ENCODE measurements at regions not wholly inside any gene's neighbourhood (a gene's known extent, or its start where the extent isn't known, plus 50 kb on each side); places are given as distances from the start of the nearest gene placed in this dataset.

DNA sequence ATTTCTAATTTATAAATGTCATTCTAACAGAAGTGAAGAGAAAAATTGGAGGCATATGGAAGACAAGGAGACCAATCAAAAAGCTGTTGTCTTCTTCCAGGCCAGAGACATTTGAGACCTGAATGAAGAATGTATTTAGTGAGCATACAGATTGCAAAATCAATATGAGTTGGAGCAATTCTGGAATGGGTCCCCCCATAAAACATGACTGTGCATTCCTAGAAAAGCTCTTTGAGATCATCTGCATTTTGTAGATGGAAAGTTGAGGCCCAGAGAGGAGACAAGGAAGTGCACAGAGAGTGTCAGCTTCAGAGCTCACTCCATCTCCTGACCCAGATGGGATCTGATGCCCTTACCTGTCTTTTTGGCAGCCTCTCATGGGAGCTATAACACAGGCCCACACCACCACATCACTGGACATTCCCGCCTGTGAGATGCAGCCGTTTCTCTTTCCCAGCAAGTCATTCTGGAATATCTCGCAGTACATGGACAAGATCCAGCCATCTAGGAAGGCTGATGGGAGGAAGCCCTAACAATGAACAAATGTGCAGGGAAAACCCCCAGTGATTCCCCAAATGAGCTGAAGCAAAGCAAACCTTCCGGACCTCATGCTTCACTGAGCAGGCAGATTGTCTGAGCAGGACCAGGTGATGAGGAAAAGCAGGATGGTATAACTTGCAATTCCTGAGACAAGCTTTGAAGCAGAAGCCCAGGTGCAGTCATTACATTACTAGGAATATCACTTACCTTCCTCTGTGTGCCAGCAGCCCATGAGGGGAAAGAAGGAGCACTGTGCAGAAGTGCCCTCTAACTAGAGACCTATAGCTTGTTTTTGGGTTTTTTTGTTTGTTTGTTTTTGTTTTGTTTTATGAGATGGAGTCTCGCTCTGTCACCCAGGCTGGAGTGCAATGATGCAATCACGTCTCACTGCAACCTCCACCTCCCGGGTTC lies 445.6 kb downstream of the PLPP3 start:
- POLR2A ChIA-PET, result no interaction called here
- DNase-seq (ENCODE audit: low read depth in 1 of 2, low spot score in 1 of 2), result no peak
- Histone ChIP-seq H3K9me3 (no peaks in the 10 kb centered on the region), H3K4me1 (peaks cover 9% of the 10 kb centered on the region; the same call in 2 of the 3 replicates), H3K4me3 (no peak overlapping the region), H3K4me2 (no peak overlapping the region), H3K27ac (no peak overlapping the region)
- TF ChIP-seq NFE2L2 (conservative IDR thresholded peaks at IDR 0.05; ENCODE audit: low read length) (peak; percentile 36), CEBPB (IDR thresholded peaks at IDR 0.05) (no peak), GATA3 (IDR thresholded peaks at IDR 0.05; ENCODE audit: borderline replicate concordance) (no peak), ZC3H11A (IDR thresholded peaks at IDR 0.05) (no peak)
- FAIRE-seq, result no peak
- WGBS (ENCODE audit: missing lambda C conversion rate), result 88% methylated on average over 7 of the region's 7 CpGs
- no peak for ATAC-seq
- CTCF ChIA-PET, result interaction anchor here (0.5 to 1.2 kb wide), 3 partner anchors 9 to 856 kb away, joined by 3 read pairs; no protein-coding TSS in a partner anchor

DNA sequence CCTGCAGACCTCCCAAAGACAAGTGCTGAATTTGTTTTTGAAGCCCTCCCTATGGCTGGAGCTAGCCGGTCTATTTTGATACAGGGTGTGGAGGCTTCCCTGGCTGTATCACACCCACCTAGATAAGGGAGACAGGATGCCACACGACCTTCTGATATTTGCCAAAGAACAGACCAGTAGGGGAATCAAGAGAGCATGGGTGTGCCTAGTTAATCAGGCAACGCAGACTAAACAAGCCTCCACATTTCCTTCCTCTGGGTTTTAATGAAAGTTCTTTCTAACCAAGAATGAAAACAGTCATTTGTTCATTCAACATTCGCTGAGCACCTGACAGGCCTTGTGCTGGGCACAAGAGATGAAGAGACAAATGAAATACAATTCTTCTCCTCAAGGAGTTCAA lies 446.8 kb downstream of the PLPP3 start:
- POLR2A ChIA-PET, result no interaction called here
- WGBS (ENCODE audit: missing lambda C conversion rate), result 59% methylated on average over 4 of the region's 4 CpGs

DNA sequence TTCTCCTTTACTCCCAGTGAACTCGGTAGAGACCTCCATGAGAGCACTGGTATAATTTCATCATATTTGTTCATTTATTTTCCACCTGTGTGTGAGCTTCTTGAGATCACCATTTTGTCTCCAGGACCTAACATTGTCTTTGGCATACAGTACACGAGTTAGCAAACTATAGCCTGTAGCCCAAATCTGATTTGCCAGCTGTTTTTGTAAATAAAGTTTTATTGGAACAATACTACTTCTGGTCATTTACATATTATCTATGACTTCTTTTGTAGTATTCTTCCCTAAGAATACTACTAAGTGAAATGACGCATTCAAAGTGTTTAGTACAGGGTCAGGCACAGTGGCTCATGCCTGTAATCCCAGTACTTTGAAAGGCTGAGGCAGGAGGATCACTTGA lies 449.5 kb downstream of the PLPP3 start:
- 48% methylated on average over 3 of the region's 3 CpGs for WGBS (ENCODE audit: missing lambda C conversion rate)
- DNase-seq (ENCODE audit: low read depth in 1 of 2, low spot score in 1 of 2) (no peak), FAIRE-seq (no peak), ATAC-seq (no peak)
- Histone ChIP-seq H3K4me1 (no peaks in the 10 kb centered on the region), H3K4me2 (no peak overlapping the region), H3K9me3 (no peaks in the 10 kb centered on the region), H3K27ac (no peak overlapping the region), H3K4me3 (no peak overlapping the region)
- ChIA-PET CTCF (no interaction called here), POLR2A (no interaction called here)
- TF ChIP-seq TP53 (CRISPR knock-in tag; IDR thresholded peaks at IDR 0.05), result no peak
- no peak for TF ChIP-seq NFE2L2 (conservative IDR thresholded peaks at IDR 0.05; ENCODE audit: low read length)
- TF ChIP-seq POLR2A (IDR thresholded peaks at IDR 0.05; ENCODE audit: low read length), result no peak
- no peak for TF ChIP-seq KDM1A (IDR thresholded peaks at IDR 0.05; ENCODE audit: low read depth)
- TF ChIP-seq, protein P1, sequence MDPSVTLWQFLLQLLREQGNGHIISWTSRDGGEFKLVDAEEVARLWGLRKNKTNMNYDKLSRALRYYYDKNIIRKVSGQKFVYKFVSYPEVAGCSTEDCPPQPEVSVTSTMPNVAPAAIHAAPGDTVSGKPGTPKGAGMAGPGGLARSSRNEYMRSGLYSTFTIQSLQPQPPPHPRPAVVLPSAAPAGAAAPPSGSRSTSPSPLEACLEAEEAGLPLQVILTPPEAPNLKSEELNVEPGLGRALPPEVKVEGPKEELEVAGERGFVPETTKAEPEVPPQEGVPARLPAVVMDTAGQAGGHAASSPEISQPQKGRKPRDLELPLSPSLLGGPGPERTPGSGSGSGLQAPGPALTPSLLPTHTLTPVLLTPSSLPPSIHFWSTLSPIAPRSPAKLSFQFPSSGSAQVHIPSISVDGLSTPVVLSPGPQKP (IDR thresholded peaks at IDR 0.05; ENCODE audit: low read depth, low read length), result no peak
- no peak for TF ChIP-seq TFCP2L1 (CRISPR knock-in tag; IDR thresholded peaks at IDR 0.05)
- TF ChIP-seq EHMT2 (IDR thresholded peaks at IDR 0.05; ENCODE audit: low read depth), result no peak
- no peak for TF ChIP-seq RNF2 (IDR thresholded peaks at IDR 0.05; ENCODE audit: borderline replicate concordance, low read depth)
- TF ChIP-seq FOSB (CRISPR knock-in tag; IDR thresholded peaks at IDR 0.05), result no peak
- TF ChIP-seq RAD21 (conservative IDR thresholded peaks at IDR 0.05 in 1 of 2, IDR thresholded peaks at IDR 0.05 in 1 of 2), result no peak
- TF ChIP-seq HEYL (CRISPR knock-in tag; IDR thresholded peaks at IDR 0.05), result no peak

More for the DNA sequence above, 446.8 kb downstream of the PLPP3 start:
- H3K27ac ChIP-seq, result no peak overlapping the region
- H3K4me3 ChIP-seq, result no peak overlapping the region
- no peaks in the 10 kb centered on the region for H3K9me3 ChIP-seq
- FAIRE-seq (no peak), DNase-seq (ENCODE audit: low read depth in 1 of 2, low spot score in 1 of 2) (no peak), ATAC-seq (no peak)
- H3K4me2 ChIP-seq, result no peak overlapping the region
- TF ChIP-seq FOSB (CRISPR knock-in tag; IDR thresholded peaks at IDR 0.05) (no peak), FOXS1 (CRISPR knock-in tag; IDR thresholded peaks at IDR 0.05) (no peak), EHMT2 (IDR thresholded peaks at IDR 0.05; ENCODE audit: low read depth) (no peak), HEYL (CRISPR knock-in tag; IDR thresholded peaks at IDR 0.05) (no peak), ESRRA (IDR thresholded peaks at IDR 0.05; ENCODE audit: borderline replicate concordance, low read length) (no peak), TP53 (CRISPR knock-in tag; IDR thresholded peaks at IDR 0.05) (no peak), EP300 (IDR thresholded peaks at IDR 0.05) (no peak), CHD4 (IDR thresholded peaks at IDR 0.05; ENCODE audit: borderline replicate concordance) (no peak)
- TF ChIP-seq, protein P2, sequence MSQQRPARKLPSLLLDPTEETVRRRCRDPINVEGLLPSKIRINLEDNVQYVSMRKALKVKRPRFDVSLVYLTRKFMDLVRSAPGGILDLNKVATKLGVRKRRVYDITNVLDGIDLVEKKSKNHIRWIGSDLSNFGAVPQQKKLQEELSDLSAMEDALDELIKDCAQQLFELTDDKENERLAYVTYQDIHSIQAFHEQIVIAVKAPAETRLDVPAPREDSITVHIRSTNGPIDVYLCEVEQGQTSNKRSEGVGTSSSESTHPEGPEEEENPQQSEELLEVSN (IDR thresholded peaks at IDR 0.05; ENCODE audit: borderline replicate concordance, low read depth), result no peak
- TF ChIP-seq, protein P3, sequence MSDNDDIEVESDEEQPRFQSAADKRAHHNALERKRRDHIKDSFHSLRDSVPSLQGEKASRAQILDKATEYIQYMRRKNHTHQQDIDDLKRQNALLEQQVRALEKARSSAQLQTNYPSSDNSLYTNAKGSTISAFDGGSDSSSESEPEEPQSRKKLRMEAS (IDR thresholded peaks at IDR 0.05), result no peak
- TF ChIP-seq, protein P4, sequence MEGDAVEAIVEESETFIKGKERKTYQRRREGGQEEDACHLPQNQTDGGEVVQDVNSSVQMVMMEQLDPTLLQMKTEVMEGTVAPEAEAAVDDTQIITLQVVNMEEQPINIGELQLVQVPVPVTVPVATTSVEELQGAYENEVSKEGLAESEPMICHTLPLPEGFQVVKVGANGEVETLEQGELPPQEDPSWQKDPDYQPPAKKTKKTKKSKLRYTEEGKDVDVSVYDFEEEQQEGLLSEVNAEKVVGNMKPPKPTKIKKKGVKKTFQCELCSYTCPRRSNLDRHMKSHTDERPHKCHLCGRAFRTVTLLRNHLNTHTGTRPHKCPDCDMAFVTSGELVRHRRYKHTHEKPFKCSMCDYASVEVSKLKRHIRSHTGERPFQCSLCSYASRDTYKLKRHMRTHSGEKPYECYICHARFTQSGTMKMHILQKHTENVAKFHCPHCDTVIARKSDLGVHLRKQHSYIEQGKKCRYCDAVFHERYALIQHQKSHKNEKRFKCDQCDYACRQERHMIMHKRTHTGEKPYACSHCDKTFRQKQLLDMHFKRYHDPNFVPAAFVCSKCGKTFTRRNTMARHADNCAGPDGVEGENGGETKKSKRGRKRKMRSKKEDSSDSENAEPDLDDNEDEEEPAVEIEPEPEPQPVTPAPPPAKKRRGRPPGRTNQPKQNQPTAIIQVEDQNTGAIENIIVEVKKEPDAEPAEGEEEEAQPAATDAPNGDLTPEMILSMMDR (IDR thresholded peaks at IDR 0.05), result no peak
- TF ChIP-seq, protein P5, sequence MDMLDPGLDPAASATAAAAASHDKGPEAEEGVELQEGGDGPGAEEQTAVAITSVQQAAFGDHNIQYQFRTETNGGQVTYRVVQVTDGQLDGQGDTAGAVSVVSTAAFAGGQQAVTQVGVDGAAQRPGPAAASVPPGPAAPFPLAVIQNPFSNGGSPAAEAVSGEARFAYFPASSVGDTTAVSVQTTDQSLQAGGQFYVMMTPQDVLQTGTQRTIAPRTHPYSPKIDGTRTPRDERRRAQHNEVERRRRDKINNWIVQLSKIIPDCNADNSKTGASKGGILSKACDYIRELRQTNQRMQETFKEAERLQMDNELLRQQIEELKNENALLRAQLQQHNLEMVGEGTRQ (IDR thresholded peaks at IDR 0.05), result no peak
- CTCF ChIA-PET, result no interaction called here
- H3K4me1 ChIP-seq, result no peaks in the 10 kb centered on the region
